ENCODE measurements at regions not wholly inside any gene's neighbourhood (a gene's known extent, or its start where the extent isn't known, plus 50 kb on each side); places are given as distances from the start of the nearest gene placed in this dataset.

- no peak for TF ChIP-seq TAF1 (IDR thresholded peaks at IDR 0.05; ENCODE audit: borderline replicate concordance, low read depth, low read length)
- TF ChIP-seq POLR2A (IDR thresholded peaks at IDR 0.05; ENCODE audit: low read depth, low read length) = no peak
- no peak for TF ChIP-seq POLR2AphosphoS5 (IDR thresholded peaks at IDR 0.05; ENCODE audit: low read depth, low read length)
Measured at GRCh38 chr3:177715980-177716379, 518.7 kb upstream of the TBL1XR1 start.
